NAMALWA (cell line): ENCODE measurements at regions not wholly inside any gene's neighbourhood (a gene's known extent, or its start where the extent isn't known, plus 50 kb on each side); places are given as distances from the start of the nearest gene placed in this dataset.
A peak's percentile ranks its signal among the peaks of the same experiment; 100 is the strongest.
"Not testable (repeated sequence)": the region's sequence is repeated elsewhere in the genome, so short reads cannot be mapped to it uniquely, and the experiment has no call there.

Experiments used
- DNase-seq: peaks from one replicate; pipeline ENCODE4 v3.0.0-alpha.2; 2015; ENCODE audit warnings: low spot score

- no peak for DNase-seq
Observed at GRCh38 chr2:210861038-210861665, 304.8 kb downstream of the CPS1 start.

- no peak for DNase-seq
Observed at GRCh38 chr2:210862283-210863065, 306.1 kb downstream of the CPS1 start.

GRCh38 chr2:210863283-210863682 is 306.9 kb downstream of the CPS1 start:
- DNase-seq = no peak

- not testable (repeated sequence) for DNase-seq
Observed at GRCh38 chr2:210871566-210871965, 315.2 kb downstream of the CPS1 start.

- DNase-seq = no peak
Observed at GRCh38 chr2:210873631-210874030, 317.2 kb downstream of the CPS1 start.

GRCh38 chr2:210884227-210884626 is 327.8 kb downstream of the CPS1 start:
- DNase-seq = no peak

GRCh38 chr2:210888035-210888434 is 331.6 kb downstream of the CPS1 start:
- no peak for DNase-seq

- DNase-seq = peak; percentile 3
Observed at GRCh38 chr2:210895132-210895531, 338.7 kb downstream of the CPS1 start.

- DNase-seq = no peak
Observed at GRCh38 chr2:210899131-210899530, 342.7 kb downstream of the CPS1 start.

GRCh38 chr2:210901326-210901725 is 344.9 kb downstream of the CPS1 start:
- no peak for DNase-seq

- no peak for DNase-seq
Observed at GRCh38 chr2:210912779-210913178, 356.4 kb downstream of the CPS1 start.

GRCh38 chr2:210913461-210913860 is 357.1 kb downstream of the CPS1 start:
- DNase-seq = no peak

GRCh38 chr2:210915912-210916311 is 359.5 kb downstream of the CPS1 start:
- DNase-seq = no peak

GRCh38 chr2:210917465-210917864 is 361.1 kb downstream of the CPS1 start:
- no peak for DNase-seq

GRCh38 chr2:210919128-210919527 is 362.7 kb downstream of the CPS1 start:
- no peak for DNase-seq

GRCh38 chr2:210922419-210922818 is 366.0 kb downstream of the CPS1 start:
- no peak for DNase-seq

GRCh38 chr2:210928714-210929113 is 372.3 kb downstream of the CPS1 start:
- no peak for DNase-seq

- no peak for DNase-seq
Observed at GRCh38 chr2:210938228-210938627, 381.8 kb downstream of the CPS1 start.

- no peak for DNase-seq
Observed at GRCh38 chr2:210946395-210946794, 390.0 kb downstream of the CPS1 start.

GRCh38 chr2:210950434-210951060 is 394.1 kb downstream of the CPS1 start:
- DNase-seq = not testable (repeated sequence)

GRCh38 chr2:210954386-210954907 is 398.0 kb downstream of the CPS1 start:
- DNase-seq = no peak

- no peak for DNase-seq
Observed at GRCh38 chr2:210955591-210955990, 399.2 kb downstream of the CPS1 start.

- no peak for DNase-seq
Observed at GRCh38 chr2:210956101-210956500, 399.7 kb downstream of the CPS1 start.
